ENCODE measurements at regions not wholly inside any gene's neighbourhood (a gene's known extent, or its start where the extent isn't known, plus 50 kb on each side); places are given as distances from the start of the nearest gene placed in this dataset.
A peak's percentile ranks its signal among the peaks of the same experiment; 100 is the strongest.

- TF ChIP-seq TOPORS (CRISPR knock-in tag; IDR thresholded peaks at IDR 0.05) (no peak), RBM39 (IDR thresholded peaks at IDR 0.05; ENCODE audit: low read depth, low read length, poor library complexity, severe bottlenecking) (no peak), THAP9 (CRISPR knock-in tag; IDR thresholded peaks at IDR 0.05; ENCODE audit: borderline replicate concordance) (peak; percentile 26; the same call in 1 of the 2 replicates), PHF21A (CRISPR knock-in tag; IDR thresholded peaks at IDR 0.05) (no peak), ZNF207 (IDR thresholded peaks at IDR 0.05; ENCODE audit: borderline replicate concordance) (no peak), ELF3 (CRISPR knock-in tag; IDR thresholded peaks at IDR 0.05) (no peak), SOX5 (CRISPR knock-in tag; IDR thresholded peaks at IDR 0.05; ENCODE audit: borderline replicate concordance) (no peak), PITX1 (CRISPR knock-in tag; IDR thresholded peaks at IDR 0.05) (no peak), TRAFD1 (CRISPR knock-in tag; IDR thresholded peaks at IDR 0.05; ENCODE audit: borderline replicate concordance) (no peak; the same call in 1 of the 2 replicates), PAXIP1 (CRISPR knock-in tag; conservative IDR thresholded peaks at IDR 0.05) (no peak), TBX2 (CRISPR knock-in tag; IDR thresholded peaks at IDR 0.05; ENCODE audit: borderline replicate concordance) (peak; percentile 50), TMF1 (CRISPR knock-in tag; IDR thresholded peaks at IDR 0.05; ENCODE audit: low read depth) (no peak), NONO (IDR thresholded peaks at IDR 0.05) (no peak), NONO (CRISPR knock-in tag; conservative IDR thresholded peaks at IDR 0.05) (no peak), ZNF280D (CRISPR knock-in tag; IDR thresholded peaks at IDR 0.05) (no peak), TAF1 (CRISPR knock-in tag; IDR thresholded peaks at IDR 0.05) (no peak), ZNF552 (CRISPR knock-in tag; IDR thresholded peaks at IDR 0.05; ENCODE audit: borderline replicate concordance) (no peak), ARNTL (CRISPR knock-in tag; IDR thresholded peaks at IDR 0.05) (no peak), TCF7L2 (IDR thresholded peaks at IDR 0.05; ENCODE audit: low read depth, low read length) (no peak)
Observed at GRCh38 chr13:27362064-27362751, 62.2 kb upstream of the GTF3A start (continued).
